SIG-M5 treated with dmso at 0.1 percent for 504 hours (cell line): ENCODE measurements at regions not wholly inside any gene's neighbourhood (a gene's known extent, or its start where the extent isn't known, plus 50 kb on each side); places are given as distances from the start of the nearest gene placed in this dataset.

Experiments
- DNase-seq: peaks from one replicate; lab custom pipeline; 2025; ENCODE audit not compliant: unreplicated experiment; lab: John Stamatoyannopoulos, UW

DNA sequence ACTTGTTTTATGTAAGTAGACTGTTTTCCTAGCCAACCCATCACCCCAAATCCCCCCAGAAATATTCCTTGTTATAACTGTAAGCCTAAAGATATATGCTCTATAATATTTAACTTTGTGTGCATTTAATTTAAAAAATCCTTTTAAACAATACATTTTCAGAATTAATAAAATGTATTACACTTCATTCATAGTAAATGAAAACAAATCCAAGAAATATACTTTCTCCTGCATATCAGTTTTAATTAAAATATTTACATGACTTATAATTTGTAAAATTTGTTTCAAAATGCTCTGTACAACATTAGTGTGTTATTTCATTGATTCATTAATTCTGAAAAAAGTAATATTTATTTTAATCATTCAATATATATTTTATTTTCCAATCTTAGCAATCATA is 669.1 kb upstream of the PCDH20 start:
- DNase-seq = no peak

- no peak for DNase-seq
Observed at GRCh38 chr13:62067821-62068220, 652.2 kb upstream of the PCDH20 start.

DNA sequence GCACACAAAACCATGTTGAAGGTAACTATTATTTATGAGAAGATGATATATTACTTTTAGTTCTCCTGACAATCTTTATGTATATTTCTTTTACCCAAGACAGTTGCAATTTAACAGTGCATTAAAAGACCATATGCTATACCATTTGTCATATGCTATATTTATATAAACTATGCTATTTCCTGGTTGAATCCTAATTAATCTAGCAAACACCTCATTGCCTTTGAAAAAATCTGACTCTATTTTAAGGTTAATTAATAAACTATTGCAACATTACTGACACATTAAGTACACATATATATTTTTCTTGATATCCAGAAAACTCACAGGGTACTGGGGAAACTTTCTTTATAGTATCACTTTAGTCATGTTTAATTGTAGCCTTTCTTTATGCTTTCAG is 649.4 kb upstream of the PCDH20 start:
- DNase-seq = no peak

- DNase-seq = no peak
Observed at GRCh38 chr13:62061751-62062150, 646.1 kb upstream of the PCDH20 start.

GRCh38 chr13:62060570-62060969 is 644.9 kb upstream of the PCDH20 start:
- DNase-seq = no peak

DNA sequence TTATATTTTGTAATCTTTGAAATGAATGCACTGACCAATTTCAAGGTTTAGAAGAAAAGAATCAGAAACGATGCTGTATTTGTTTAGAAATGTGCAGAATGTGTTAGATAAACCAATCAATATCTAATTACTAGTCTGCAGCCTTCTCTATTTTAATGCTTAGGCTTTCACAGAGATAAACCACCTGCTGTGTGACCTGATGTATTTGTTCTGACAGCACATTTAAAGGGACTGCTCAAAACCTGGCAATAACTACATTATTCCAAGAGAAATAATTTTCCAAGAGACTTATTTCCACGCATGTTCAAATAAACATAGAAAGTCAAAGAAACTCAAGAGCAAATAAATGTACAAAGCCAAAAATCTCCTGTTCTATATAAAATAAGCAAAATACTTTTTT is 641.6 kb upstream of the PCDH20 start:
- no peak for DNase-seq

DNA sequence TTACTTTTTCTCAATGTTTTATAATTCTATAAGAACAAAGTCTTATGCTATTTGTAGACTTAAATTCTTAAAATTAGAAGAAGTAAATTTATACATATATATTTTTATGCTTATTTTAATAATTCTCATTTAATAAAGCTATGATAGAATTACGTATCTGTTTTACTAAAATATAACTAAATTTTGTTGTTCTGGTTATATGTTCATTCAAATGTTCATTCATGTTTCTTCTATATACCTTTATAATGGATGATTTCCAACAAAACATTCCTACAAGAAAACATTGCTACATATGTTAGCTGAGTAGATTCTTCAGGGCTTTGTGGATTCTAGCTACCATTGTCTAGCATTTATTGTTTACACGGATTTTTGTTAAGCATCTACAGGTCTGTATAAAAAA is 634.3 kb upstream of the PCDH20 start:
- no peak for DNase-seq

DNA sequence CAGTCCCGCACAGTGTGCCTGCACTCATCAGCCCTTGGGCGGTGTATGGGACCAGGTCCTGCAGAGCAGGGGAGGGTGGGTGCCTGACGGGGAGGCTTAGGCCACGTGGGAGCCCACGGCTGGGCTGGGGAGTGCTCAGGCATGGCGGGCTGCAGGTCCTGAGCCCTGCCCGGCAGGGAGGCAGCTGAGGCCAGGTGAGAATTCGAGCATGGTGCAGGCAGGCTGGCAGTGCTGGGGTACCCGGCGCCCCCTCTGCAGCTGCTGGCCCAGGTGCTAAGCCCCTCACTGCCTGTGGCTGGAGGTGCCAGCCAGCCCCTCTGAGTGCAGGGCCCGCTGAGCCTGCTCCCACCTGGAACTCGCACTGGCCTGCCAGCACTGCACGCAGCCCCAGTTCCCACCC is 630.9 kb upstream of the PCDH20 start:
- DNase-seq = no peak

DNA sequence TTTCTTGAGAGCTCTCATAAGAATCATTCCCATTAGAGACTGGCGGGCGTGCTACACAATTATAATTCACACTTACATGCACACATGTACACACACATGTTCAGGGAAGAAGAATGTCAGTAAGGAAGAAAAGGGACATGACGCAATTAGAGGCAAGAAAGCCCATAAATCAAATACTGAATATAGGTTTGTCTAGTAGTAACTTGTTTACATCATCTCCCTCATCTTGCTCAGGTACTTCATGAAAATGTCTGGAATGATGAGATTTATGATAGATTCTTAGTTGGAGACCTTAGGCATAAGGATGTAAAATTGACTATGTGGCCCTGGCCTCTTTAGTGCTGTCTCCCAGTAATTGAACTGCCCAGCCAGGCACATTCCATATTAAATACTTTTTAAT is 628.0 kb upstream of the PCDH20 start:
- no peak for DNase-seq

GRCh38 chr13:62040806-62041205 is 625.2 kb upstream of the PCDH20 start:
- no peak for DNase-seq

DNA sequence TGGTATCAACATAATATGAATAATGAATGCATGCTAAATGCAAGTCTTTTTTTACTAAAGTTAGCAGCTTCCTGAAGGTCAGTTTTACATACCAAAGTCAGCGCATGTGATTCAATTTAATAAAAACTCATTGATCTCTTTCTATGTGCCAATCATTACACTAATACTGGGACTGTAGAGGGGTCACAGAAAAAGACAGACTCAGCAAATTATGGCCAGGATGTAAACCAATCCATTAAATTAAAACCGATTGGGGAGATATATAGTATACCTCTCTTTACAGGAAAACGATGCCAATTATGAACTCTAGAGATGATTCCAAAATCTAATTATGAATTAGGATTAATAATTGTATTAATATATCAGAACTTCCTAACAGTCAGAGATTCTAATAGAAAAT is 624.4 kb upstream of the PCDH20 start:
- DNase-seq = no peak

GRCh38 chr13:62038214-62038613 is 622.6 kb upstream of the PCDH20 start:
- no peak for DNase-seq

DNA sequence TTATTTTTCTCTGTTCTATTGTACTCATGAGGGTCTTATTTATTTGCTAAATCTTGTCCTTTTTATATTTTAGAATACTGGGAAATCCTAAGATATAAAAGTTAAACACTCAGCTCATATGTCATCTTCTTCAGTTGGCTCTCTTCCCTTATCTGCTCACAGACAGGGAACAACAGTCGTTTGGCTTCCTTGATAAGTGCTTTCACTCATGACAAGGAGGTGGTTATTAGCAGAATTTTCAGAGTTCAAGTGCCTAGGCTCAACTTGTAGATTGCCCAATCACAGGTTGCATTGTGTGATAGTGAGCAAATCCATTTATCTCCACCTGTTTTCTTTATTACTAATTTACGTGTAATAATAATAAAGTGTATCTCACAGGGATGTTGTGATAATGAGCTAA is 620.3 kb upstream of the PCDH20 start:
- no peak for DNase-seq

DNA sequence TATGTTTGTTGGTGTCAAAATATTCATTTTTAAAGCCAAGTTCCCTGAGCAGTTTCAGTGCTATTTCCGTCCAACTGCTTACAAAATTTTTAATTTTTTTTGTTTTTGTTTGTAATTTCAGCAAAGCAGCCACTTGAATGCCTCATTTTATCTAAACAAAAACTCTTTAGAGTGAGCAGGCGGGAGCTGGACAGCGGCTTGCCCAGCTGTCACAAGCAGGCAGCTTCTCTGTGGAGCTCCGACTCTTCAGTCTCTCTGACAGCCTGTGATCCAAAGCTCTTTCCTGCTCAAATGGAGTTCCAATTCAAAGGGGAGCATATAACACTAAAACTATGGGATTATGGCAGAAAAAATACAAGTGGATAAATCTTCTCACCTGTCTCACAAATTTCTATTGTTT is 618.3 kb upstream of the PCDH20 start:
- no peak for DNase-seq

- DNase-seq = no peak
Observed at GRCh38 chr13:62022369-62022768, 606.7 kb upstream of the PCDH20 start.

DNA sequence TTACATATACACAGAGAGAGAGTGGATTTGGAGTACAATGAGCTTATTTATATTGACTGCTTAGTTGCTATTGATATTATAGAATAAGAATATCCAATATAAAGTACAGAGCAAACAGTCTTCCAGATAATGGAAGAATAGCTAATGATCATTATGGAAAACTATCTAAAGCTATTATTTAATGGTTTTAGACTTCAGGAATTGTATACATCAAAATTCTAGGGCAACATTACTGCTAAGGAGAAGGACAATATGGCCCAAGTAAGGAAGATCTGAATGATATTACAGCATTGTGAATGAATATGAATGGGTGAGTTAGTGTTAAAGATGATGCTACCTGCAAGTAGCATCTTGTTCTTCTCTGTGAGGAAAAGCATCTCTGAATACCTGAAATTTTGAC is 604.2 kb upstream of the PCDH20 start:
- no peak for DNase-seq

GRCh38 chr13:62014299-62014698 is 598.6 kb upstream of the PCDH20 start:
- peak; percentile 17 for DNase-seq

GRCh38 chr13:62003452-62003851 is 587.8 kb upstream of the PCDH20 start:
- no peak for DNase-seq

DNA sequence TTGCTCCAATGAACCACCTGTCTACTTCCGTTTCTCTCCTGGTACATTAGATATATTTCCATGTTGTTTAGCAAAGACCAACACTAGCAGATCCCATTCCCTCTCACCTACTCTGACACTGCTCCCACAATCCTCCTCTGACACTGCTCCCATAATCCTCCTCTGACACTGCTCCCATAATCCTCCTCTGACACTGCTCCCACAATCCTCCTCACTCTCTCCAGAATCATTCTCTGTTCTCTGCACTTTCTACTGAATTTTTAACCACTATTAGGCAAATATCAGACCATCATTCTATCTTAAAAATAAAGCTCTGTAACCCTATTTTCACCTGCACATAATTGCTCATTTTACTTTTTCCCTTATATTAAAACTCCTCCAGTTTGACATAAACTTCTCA is 578.5 kb upstream of the PCDH20 start:
- DNase-seq = no peak

- no peak for DNase-seq
Observed at GRCh38 chr13:61989978-61990377, 574.3 kb upstream of the PCDH20 start.

DNA sequence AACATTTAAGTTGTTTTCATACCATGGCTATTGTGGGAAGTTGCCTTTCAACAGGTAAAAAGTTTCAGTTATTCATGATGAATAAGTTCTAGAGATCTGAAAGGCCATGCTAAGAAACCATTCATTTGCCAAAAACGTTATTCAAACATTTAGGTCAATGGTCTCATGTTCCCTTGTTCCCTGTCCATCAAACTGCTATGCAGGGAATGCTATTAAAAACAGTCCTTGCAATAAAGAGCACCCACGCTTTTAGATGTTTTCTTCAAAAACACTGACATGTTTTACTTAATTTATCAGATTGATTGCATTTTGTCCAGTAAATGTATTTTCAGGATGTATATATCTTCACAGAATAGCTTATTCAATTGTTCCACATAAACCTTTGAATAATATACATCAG is 573.2 kb upstream of the PCDH20 start:
- no peak for DNase-seq

DNA sequence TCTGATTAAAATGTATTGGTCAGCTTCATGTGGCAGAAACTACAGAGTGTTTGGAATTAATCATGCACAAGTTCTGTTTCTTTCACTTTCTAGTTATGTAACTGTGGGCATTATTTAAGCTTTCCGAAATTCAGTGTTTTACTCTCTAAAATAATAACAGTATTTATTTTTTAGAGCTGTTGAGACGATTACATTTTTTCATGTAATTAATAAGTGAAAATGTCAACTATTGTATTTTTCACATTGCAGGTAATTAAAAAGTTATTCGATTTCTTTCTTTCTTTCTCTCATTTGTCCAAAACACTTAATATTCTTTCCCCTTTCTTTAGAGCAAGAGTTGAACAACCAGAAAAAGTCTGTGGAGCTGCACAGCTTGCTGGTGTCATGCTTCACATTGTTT is 559.4 kb upstream of the PCDH20 start:
- no peak for DNase-seq

DNA sequence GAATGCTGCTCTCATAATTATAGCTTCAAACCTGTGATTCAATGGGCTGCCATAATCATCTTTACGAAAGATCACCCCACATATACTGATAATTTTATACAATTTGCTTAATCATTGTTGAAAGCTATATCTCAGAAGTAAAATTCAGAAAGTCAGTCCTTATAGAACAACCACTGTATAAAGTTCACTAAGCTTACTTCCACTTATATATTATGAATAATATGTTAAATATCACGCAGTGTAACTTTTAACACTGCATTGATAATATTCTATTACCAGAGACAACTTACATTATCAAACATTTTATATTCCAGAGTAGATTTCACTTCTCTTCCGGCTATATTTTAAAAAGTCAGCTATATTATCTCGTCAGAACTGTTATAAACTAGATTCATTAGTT is 550.1 kb upstream of the PCDH20 start:
- no peak for DNase-seq

GRCh38 chr13:61960981-61961380 is 545.3 kb upstream of the PCDH20 start:
- DNase-seq = no peak
